K562 (cell line): ENCODE measurements at regions not wholly inside any gene's neighbourhood (a gene's known extent, or its start where the extent isn't known, plus 50 kb on each side); places are given as distances from the start of the nearest gene placed in this dataset.

ENCODE experiments used
- ATAC-seq: fragments of 200-7000 bp; cut with Tn5 transposase; 3 replicates; pipeline ENCODE4 v1.9.1; 2020; ENCODE audit warnings: moderate library complexity
- BruUV-seq: library from RNA; stranded (reverse); fragments of 400-500 nt; replicated peaks from 2 replicates; lab custom pipeline; 2021; lab: Mats Ljungman, UMichigan
- CTCF ChIA-PET: fragments of 300-600 bp; formaldehyde crosslinking; extraction: SDS; loops from one replicate; lab custom pipeline; 2021; ENCODE audit warnings: low intra/inter-chr PET ratio; lab: Yijun Ruan, JAX
- POLR2A ChIA-PET: fragments of 300-600, 350-650 bp; sonication (Branson Sonifier 250); formaldehyde crosslinking; extraction: SDS; loops from one replicate; lab custom pipeline; 2021; ENCODE audit warnings: antibody characterized with exemption, inconsistent platforms; lab: Yijun Ruan, JAX
- DNase-seq, 4 experiments: peaks; one replicate each; pipeline versions ENCODE4 v3.0.0 to v3.0.0-alpha.2; 2011 to 2018; ENCODE audit warnings: low spot score in 3 of 4, mixed read lengths in 3 of 4; ENCODE audit errors: extremely low read depth in 1 of 4
- FAIRE-seq: peaks from 2 replicates; lab custom pipeline; 2011; peaks lifted over from hg19 to GRCh38; lab: Jason Lieb, UNC
- H2AFZ ChIP-seq: 2 replicates; pipeline ENCODE4 v1.6.0; 2011; ENCODE audit warnings: low read depth, low read length, control low read depth, inconsistent platforms
- H3K27ac ChIP-seq: fragments of 200-600 bp; 3 replicates; pipeline ENCODE4 v1.8.0; 2011; ENCODE audit warnings: low read depth, mild to moderate bottlenecking, control low read depth, inconsistent platforms, low read length, moderate library complexity, mixed read lengths; ENCODE audit errors: extremely low read depth
- H3K27me3 ChIP-seq, 2 experiments: fragments of 300-600 bp in 1 of 2; 2 replicates in 1 of 2; 3 replicates in 1 of 2; pipeline versions ENCODE4 v1.6.0 to v1.8.0; 2011; ENCODE audit warnings: inconsistent platforms in 2 of 2, low read length in 2 of 2, mild to moderate bottlenecking in 1 of 2, mixed read lengths in 1 of 2, moderate library complexity in 1 of 2; ENCODE audit not compliant: control insufficient read depth in 2 of 2, insufficient read depth in 2 of 2
- H3K36me3 ChIP-seq: fragments of 300-600 bp; 3 replicates; pipeline ENCODE4 v1.8.0; 2011; ENCODE audit warnings: mild to moderate bottlenecking, low read length, inconsistent platforms; ENCODE audit not compliant: control insufficient read depth, insufficient read depth
- H3K4me1 ChIP-seq, 2 experiments: fragments of 200-600 bp in 1 of 2; replicated peaks in 1 of 2; 2 replicates in 1 of 2; 3 replicates in 1 of 2; pipeline versions ENCODE4 v1.5.1 to v1.8.0; 2011; ENCODE audit warnings: inconsistent platforms in 2 of 2, low read length in 2 of 2, mild to moderate bottlenecking in 1 of 2, mixed read lengths in 1 of 2, moderate library complexity in 1 of 2; ENCODE audit not compliant: control insufficient read depth in 2 of 2, insufficient read depth in 2 of 2
- H3K4me2 ChIP-seq: 2 replicates; pipeline ENCODE4 v1.6.1; 2011; ENCODE audit warnings: low read length, control low read depth, inconsistent platforms, mixed read lengths; ENCODE audit not compliant: insufficient read depth
- H3K4me3 ChIP-seq: fragments of 200-600 bp; sonication (generic), shearing (Covaris generic); 2 replicates; pipeline ENCODE4 v1.5.1; 2016; ENCODE audit warnings: control low read depth, inconsistent platforms
- H3K79me2 ChIP-seq: fragments of 200-600 bp; 3 replicates; pipeline ENCODE4 v1.8.0; 2011; ENCODE audit warnings: low read length, inconsistent platforms; ENCODE audit not compliant: control insufficient read depth, insufficient read depth
- H3K9ac ChIP-seq, 2 experiments: 2 replicates each; pipeline versions ENCODE4 v1.6.0 to v1.6.1; 2011; ENCODE audit warnings: low read depth in 2 of 2, low read length in 2 of 2, control low read depth in 1 of 2, inconsistent platforms in 1 of 2, mild to moderate bottlenecking in 1 of 2, mixed read lengths in 1 of 2; ENCODE audit not compliant: insufficient read depth in 1 of 2
- H3K9me1 ChIP-seq: one replicate; pipeline ENCODE4 v1.6.0; 2011; ENCODE audit warnings: inconsistent platforms, mild to moderate bottlenecking, low read length, moderate library complexity; ENCODE audit not compliant: control insufficient read depth, insufficient read depth
- H3K9me3 ChIP-seq: replicated peaks from 2 replicates; pipeline ENCODE4 v1.5.1; 2011; ENCODE audit warnings: low read depth, low read length, inconsistent platforms; ENCODE audit not compliant: control insufficient read depth, insufficient read depth
- H4K20me1 ChIP-seq: replicated peaks from 2 replicates; pipeline ENCODE4 v1.6.1; 2011; ENCODE audit warnings: low read length, inconsistent platforms, mixed read lengths; ENCODE audit not compliant: control insufficient read depth, insufficient read depth
- ARID2 ChIP-seq: fragments of 450-650 bp; IDR thresholded peaks from 2 replicates; pipeline ENCODE4 v1.6.1; 2017; ENCODE audit warnings: antibody characterized with exemption, mild to moderate bottlenecking
- BCOR ChIP-seq: fragments of 450-650 bp; IDR thresholded peaks from 2 replicates; pipeline ENCODE4 v1.6.1; 2016
- MAX ChIP-seq: sonication (generic); formaldehyde crosslinking; IDR thresholded peaks from 2 replicates; pipeline ENCODE4 v1.9.0; 2022; ENCODE audit warnings: mild to moderate bottlenecking, missing genetic modification reagents
- MED1 ChIP-seq: sonication (generic); formaldehyde crosslinking; IDR thresholded peaks from 2 replicates; pipeline ENCODE4 v1.8.1; 2023; ENCODE audit warnings: missing genetic modification reagents, borderline replicate concordance
- NCOA6 ChIP-seq: fragments of 450-650 bp; IDR thresholded peaks from 2 replicates; pipeline ENCODE4 v1.6.1; 2017; ENCODE audit warnings: mild to moderate bottlenecking
- NR2C1 ChIP-seq, 2 experiments: fragments of 450-650 bp; IDR thresholded peaks; 2 replicates each; pipeline ENCODE4 v1.6.1; 2017; ENCODE audit warnings: mild to moderate bottlenecking in 2 of 2, antibody characterized with exemption in 1 of 2, inconsistent platforms in 1 of 2, missing compliant biosample characterization in 1 of 2, missing genetic modification characterization in 1 of 2
- NRF1 ChIP-seq, 2 experiments: fragments of 450-650 bp; IDR thresholded peaks in 1 of 2; conservative IDR thresholded peaks in 1 of 2; 2 replicates each; pipeline ENCODE4 v1.6.1; 2014; ENCODE audit warnings: mild to moderate bottlenecking in 2 of 2
- POLR3G ChIP-seq: IDR thresholded peaks from 2 replicates; pipeline ENCODE4 v1.6.1; 2011; ENCODE audit not compliant: insufficient read length, insufficient replicate concordance; ENCODE audit errors: extremely low read depth
- PURB ChIP-seq: sonication (generic); formaldehyde crosslinking; IDR thresholded peaks from 2 replicates; pipeline ENCODE4 v1.9.0; 2021; ENCODE audit warnings: low read depth, mild to moderate bottlenecking, missing genetic modification reagents
- WGBS: fragments of 100-300 bp; shearing (Covaris generic); methylation state at CpG from one replicate; pipeline ENCODE4 v1.1.6; 2016; ENCODE audit warnings: low coverage, mixed read lengths; ENCODE audit not compliant: insufficient coverage; ENCODE audit errors: missing lambda C conversion rate; 5-methylcytosine and 5-hydroxymethylcytosine counted together
- in situ Hi-C: fragments of 300-500 bp; cut with MboI; formaldehyde crosslinking; loops from 4 replicates; pipeline ENCODE4 v1.15.0; 2018; ENCODE audit warnings: inconsistent platforms, mixed read lengths
- intact Hi-C: fragments of 100-400 bp; cut with micrococcal nuclease; formaldehyde crosslinking; loops from 2 replicates; pipeline ENCODE4 v1.14.2; 2022

- TF ChIP-seq ARID2 = no peak
Observed at GRCh38 chr7:1288390-1288995, 55.8 kb downstream of the UNCX start (continued).

GRCh38 chr7:1288996-1289551, 56.4 kb downstream of the UNCX start:
- no peaks in the 10 kb centered on the region for H3K79me2 ChIP-seq
- no TSS peak for BruUV-seq
- in situ Hi-C loops = no loop called here

More at GRCh38 chr7:1288996-1289551, 56.4 kb downstream of the UNCX start:
- TF ChIP-seq POLR3G (no peak), MED1 (CRISPR knock-in tag) (no peak), PURB (CRISPR knock-in tag) (no peak), MAX (CRISPR knock-in tag) (no peak), BCOR (no peak), NR2C1 (IDR thresholded peaks at IDR 0.05) (no peak), NR2C1 (tag; IDR thresholded peaks at IDR 0.05) (no peak), NCOA6 (no peak), NRF1 (conservative IDR thresholded peaks at IDR 0.05 in 1 of 2, IDR thresholded peaks at IDR 0.05 in 1 of 2) (0 out of 4 replicates have a peak, but pooled peaks of 1 of the 2 experiments have one; percentile 13)
- WGBS = 10% methylated on average over 32 of the region's 32 CpGs
- 0 out of 2 replicates have a peak, but pooled peaks cover 4% of the 10 kb centered on the region for H4K20me1 ChIP-seq
- H3K9me1 ChIP-seq = no peaks in the 10 kb centered on the region
- ATAC-seq (no peak), DNase-seq (no peak), FAIRE-seq (no peak)
- no peak overlapping the region for H3K9ac ChIP-seq
- H3K4me2 ChIP-seq = no peak overlapping the region
- POLR2A ChIA-PET = interaction anchor here (0.6 kb wide), 2 partner anchors 12 to 245 kb away, joined by 3 read pairs; no protein-coding TSS in a partner anchor
- no peaks in the 10 kb centered on the region for H3K36me3 ChIP-seq
- H3K9me3 ChIP-seq = no peaks in the 10 kb centered on the region
- H2AFZ ChIP-seq = no peak overlapping the region
- no peak overlapping the region for H3K27ac ChIP-seq
- peaks cover 0 to 45% of the 10 kb centered on the region in 2 experiments; a peak in 2 of 5 replicates for H3K4me1 ChIP-seq
- CTCF ChIA-PET = interaction anchor here (0.5 kb wide), 1 partner anchor 123 kb away, joined by 3 read pairs; no protein-coding TSS in a partner anchor
- peaks cover 26 to 87% of the 10 kb centered on the region in 2 experiments; a peak in 4 of 5 replicates for H3K27me3 ChIP-seq
- intact Hi-C loops = no loop called here
- H3K4me3 ChIP-seq = no peak overlapping the region
